GM12878 (cell line): ENCODE measurements at regions not wholly inside any gene's neighbourhood (a gene's known extent, or its start where the extent isn't known, plus 50 kb on each side); places are given as distances from the start of the nearest gene placed in this dataset.

Experiments used
- ATAC-seq: fragments of 200-7000 bp; cut with Tn5 transposase; 3 replicates; pipeline ENCODE4 v1.9.1; 2020; ENCODE audit warnings: mild to moderate bottlenecking, moderate library complexity
- BruUV-seq: library from RNA; stranded (reverse); fragments of 400-500 nt; replicated peaks from 2 replicates; lab custom pipeline; 2021; lab: Mats Ljungman, UMichigan
- CTCF ChIA-PET: fragments of 300-600 bp; sonication (Branson Sonifier 250); formaldehyde crosslinking; extraction: SDS; loops from one replicate; lab custom pipeline; 2021; ENCODE audit warnings: inconsistent platforms; lab: Yijun Ruan, JAX
- POLR2A ChIA-PET: fragments of 350-600 bp; formaldehyde crosslinking; extraction: SDS; loops from one replicate; lab custom pipeline; 2021; ENCODE audit warnings: inconsistent platforms; lab: Charles Lee
- RAD21 ChIA-PET: fragments of 300-600 bp; sonication (Branson Sonifier 250); formaldehyde crosslinking; loops from one replicate; lab custom pipeline; 2023; ENCODE audit warnings: antibody characterized with exemption; ENCODE audit not compliant: unreplicated experiment; lab: Charles Lee
- SMC1A ChIA-PET: fragments of 300-600 bp; sonication (Branson Sonifier 250); formaldehyde crosslinking; loops from one replicate; lab custom pipeline; 2023; ENCODE audit not compliant: unreplicated experiment, uncharacterized antibody; lab: Charles Lee
- DNase-seq: peaks from one replicate; pipeline ENCODE4 v3.0.0-alpha.2; 2011; ENCODE audit warnings: low read depth, low spot score
- FAIRE-seq: peaks from 3 replicates; lab custom pipeline; 2011; peaks lifted over from hg19 to GRCh38; lab: Jason Lieb, UNC
- H2AFZ ChIP-seq: 2 replicates; pipeline ENCODE4 v1.6.0; 2011; ENCODE audit warnings: low read depth, low read length, control low read depth; ENCODE audit not compliant: control insufficient read depth
- H3K27ac ChIP-seq: 2 replicates; pipeline ENCODE4 v1.5.1; 2011; ENCODE audit warnings: control low read depth; ENCODE audit not compliant: control insufficient read depth, insufficient read depth
- H3K27me3 ChIP-seq, 2 experiments: replicated peaks in 1 of 2; 2 replicates each; pipeline versions ENCODE4 v1.6.0 to v1.6.1; 2011; ENCODE audit warnings: low read length in 1 of 2; ENCODE audit not compliant: control insufficient read depth in 2 of 2, insufficient read depth in 2 of 2
- H3K36me3 ChIP-seq, 2 experiments: 2 replicates each; pipeline ENCODE4 v1.5.1; 2011; ENCODE audit warnings: low read length in 1 of 2; ENCODE audit not compliant: control insufficient read depth in 2 of 2, insufficient read depth in 2 of 2
- H3K4me1 ChIP-seq: 2 replicates; pipeline ENCODE4 v1.6.1; 2011; ENCODE audit warnings: mild to moderate bottlenecking, low read length, moderate library complexity, mixed read lengths; ENCODE audit not compliant: control insufficient read depth, insufficient read depth
- H3K4me2 ChIP-seq: 2 replicates; pipeline ENCODE4 v1.6.0; 2011; ENCODE audit warnings: control low read depth; ENCODE audit not compliant: control insufficient read depth, insufficient read depth
- H3K4me3 ChIP-seq: fragments of 200-600 bp; sonication (generic); 2 replicates; pipeline ENCODE4 v1.5.1; 2016
- H3K79me2 ChIP-seq: 2 replicates; pipeline ENCODE4 v1.6.0; 2011; ENCODE audit warnings: low read length; ENCODE audit not compliant: control insufficient read depth, insufficient read depth
- H3K9ac ChIP-seq: 2 replicates; pipeline ENCODE4 v1.8.0; 2011; ENCODE audit warnings: low read length, control low read depth, mixed read lengths; ENCODE audit not compliant: control insufficient read depth, insufficient read depth
- H3K9me3 ChIP-seq: replicated peaks from 3 replicates; pipeline ENCODE4 v1.5.1; 2011; ENCODE audit warnings: mild to moderate bottlenecking, low read length; ENCODE audit not compliant: control insufficient read depth, insufficient read depth
- H4K20me1 ChIP-seq: 2 replicates; pipeline ENCODE4 v1.6.0; 2011; ENCODE audit not compliant: control insufficient read depth, insufficient read depth
- CBX3 ChIP-seq: fragments of 200-600 bp; sonication (generic); IDR thresholded peaks from 2 replicates; pipeline ENCODE4 v1.6.1; 2016; ENCODE audit warnings: low read depth, borderline replicate concordance
- NR2F1 ChIP-seq: fragments of 450-650 bp; conservative IDR thresholded peaks from 2 replicates; pipeline ENCODE4 v1.6.1; 2017; ENCODE audit warnings: mild to moderate bottlenecking
- PAX5 ChIP-seq: IDR thresholded peaks from 2 replicates; pipeline ENCODE4 v1.6.1; 2011; ENCODE audit warnings: low read depth, low read length, borderline replicate concordance
- PAX8 ChIP-seq: fragments of 450-650 bp; IDR thresholded peaks from 2 replicates; pipeline ENCODE4 v1.6.1; 2017; ENCODE audit warnings: mild to moderate bottlenecking, moderate library complexity
- RCOR1 ChIP-seq: conservative IDR thresholded peaks from 2 replicates; pipeline ENCODE4 v1.6.1; 2012; ENCODE audit warnings: low read depth, low read length, improper control_type of control experiment
- SREBF1 ChIP-seq: IDR thresholded peaks from 2 replicates; pipeline ENCODE4 v1.6.1; 2012; ENCODE audit warnings: mild to moderate bottlenecking, low read length
- WGBS: methylation state at CpG from one replicate; pipeline ENCODE4 v1.1.6; 2016; ENCODE audit warnings: low lambda C conversion rate; ENCODE audit not compliant: insufficient replicate concordance, insufficient coverage; ENCODE audit errors: missing lambda C conversion rate; 5-methylcytosine and 5-hydroxymethylcytosine counted together
- in situ Hi-C: fragments of 300-500 bp; cut with MboI; formaldehyde crosslinking; loops from 9 replicates; pipeline ENCODE4 v1.14.3; 2018; ENCODE audit warnings: mixed read lengths
- intact Hi-C: fragments of 100-400 bp; cut with micrococcal nuclease; formaldehyde crosslinking; loops from one replicate; pipeline ENCODE4 v1.14.2; 2022; ENCODE audit not compliant: unreplicated experiment
- TF ChIP-seq, protein P1 (sequence below): fragments of 450-650 bp; IDR thresholded peaks from 2 replicates; pipeline ENCODE4 v1.6.1; 2016; ENCODE audit warnings: mild to moderate bottlenecking
- TF ChIP-seq, protein P2 (sequence below): IDR thresholded peaks from 2 replicates; pipeline ENCODE4 v1.6.1; 2011; ENCODE audit warnings: mild to moderate bottlenecking, low read depth, low read length, moderate library complexity; ENCODE audit not compliant: insufficient replicate concordance

DNA sequence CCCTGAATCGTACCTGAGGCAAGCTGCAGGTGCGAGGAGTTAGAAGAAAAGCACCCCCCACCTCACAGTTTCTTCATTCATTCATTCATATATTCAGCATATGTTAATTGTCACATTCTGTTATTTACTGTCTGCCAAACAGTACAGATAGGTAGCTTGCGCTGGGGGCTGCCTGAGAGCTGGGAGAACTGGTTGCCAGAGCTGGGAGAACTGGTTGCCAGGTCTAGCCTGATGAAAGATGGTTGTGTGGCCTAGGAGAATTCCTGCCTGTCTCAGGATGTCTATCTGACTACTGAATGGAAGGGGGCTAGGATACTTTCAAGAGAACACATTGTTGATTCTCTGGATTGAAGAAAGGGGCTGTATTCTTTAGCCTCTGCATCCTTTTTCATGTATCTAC lies 225.9 kb upstream of the POU3F1 start:
- POLR2A ChIA-PET = no interaction called here
- H3K27me3 ChIP-seq = no peaks in the 10 kb centered on the region; a peak in 1 of 4 replicates
- no peak for DNase-seq
- TF ChIP-seq PAX5 = no peak
- TF ChIP-seq PAX8 = no peak
- TF ChIP-seq, protein P1, sequence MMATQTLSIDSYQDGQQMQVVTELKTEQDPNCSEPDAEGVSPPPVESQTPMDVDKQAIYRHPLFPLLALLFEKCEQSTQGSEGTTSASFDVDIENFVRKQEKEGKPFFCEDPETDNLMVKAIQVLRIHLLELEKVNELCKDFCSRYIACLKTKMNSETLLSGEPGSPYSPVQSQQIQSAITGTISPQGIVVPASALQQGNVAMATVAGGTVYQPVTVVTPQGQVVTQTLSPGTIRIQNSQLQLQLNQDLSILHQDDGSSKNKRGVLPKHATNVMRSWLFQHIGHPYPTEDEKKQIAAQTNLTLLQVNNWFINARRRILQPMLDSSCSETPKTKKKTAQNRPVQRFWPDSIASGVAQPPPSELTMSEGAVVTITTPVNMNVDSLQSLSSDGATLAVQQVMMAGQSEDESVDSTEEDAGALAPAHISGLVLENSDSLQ = no peak
- TF ChIP-seq SREBF1 = no peak
- no peak for TF ChIP-seq NR2F1
- TF ChIP-seq RCOR1 = no peak
- TF ChIP-seq, protein P2, sequence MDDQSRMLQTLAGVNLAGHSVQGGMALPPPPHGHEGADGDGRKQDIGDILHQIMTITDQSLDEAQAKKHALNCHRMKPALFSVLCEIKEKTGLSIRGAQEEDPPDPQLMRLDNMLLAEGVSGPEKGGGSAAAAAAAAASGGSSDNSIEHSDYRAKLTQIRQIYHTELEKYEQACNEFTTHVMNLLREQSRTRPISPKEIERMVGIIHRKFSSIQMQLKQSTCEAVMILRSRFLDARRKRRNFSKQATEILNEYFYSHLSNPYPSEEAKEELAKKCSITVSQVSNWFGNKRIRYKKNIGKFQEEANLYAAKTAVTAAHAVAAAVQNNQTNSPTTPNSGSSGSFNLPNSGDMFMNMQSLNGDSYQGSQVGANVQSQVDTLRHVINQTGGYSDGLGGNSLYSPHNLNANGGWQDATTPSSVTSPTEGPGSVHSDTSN = no peak
- no peak for TF ChIP-seq CBX3
- H2AFZ ChIP-seq = no peak overlapping the region
- H4K20me1 ChIP-seq = no peaks in the 10 kb centered on the region
- H3K9me3 ChIP-seq = no peaks in the 10 kb centered on the region
- no peak overlapping the region for H3K4me2 ChIP-seq
- no peaks in the 10 kb centered on the region for H3K79me2 ChIP-seq
- CTCF ChIA-PET = no interaction called here
- no peak overlapping the region for H3K27ac ChIP-seq
- in situ Hi-C loops (no loop called here), intact Hi-C loops (no loop called here)
- no peaks in the 10 kb centered on the region for H3K36me3 ChIP-seq
- RAD21 ChIA-PET = no interaction called here
- ATAC-seq = no peak
- no TSS peak for BruUV-seq
- no peak overlapping the region for H3K4me3 ChIP-seq
- no peak overlapping the region for H3K9ac ChIP-seq
- H3K4me1 ChIP-seq = no peaks in the 10 kb centered on the region
- WGBS = 36% methylated on average over 3 of the region's 3 CpGs
- FAIRE-seq = no peak
- SMC1A ChIA-PET = interaction anchor here (1.0 kb wide), 1 partner anchor 231 kb away, joined by 3 read pairs; no protein-coding TSS in a partner anchor
